ENCODE measurements at regions not wholly inside any gene's neighbourhood (a gene's known extent, or its start where the extent isn't known, plus 50 kb on each side); places are given as distances from the start of the nearest gene placed in this dataset.

DNA sequence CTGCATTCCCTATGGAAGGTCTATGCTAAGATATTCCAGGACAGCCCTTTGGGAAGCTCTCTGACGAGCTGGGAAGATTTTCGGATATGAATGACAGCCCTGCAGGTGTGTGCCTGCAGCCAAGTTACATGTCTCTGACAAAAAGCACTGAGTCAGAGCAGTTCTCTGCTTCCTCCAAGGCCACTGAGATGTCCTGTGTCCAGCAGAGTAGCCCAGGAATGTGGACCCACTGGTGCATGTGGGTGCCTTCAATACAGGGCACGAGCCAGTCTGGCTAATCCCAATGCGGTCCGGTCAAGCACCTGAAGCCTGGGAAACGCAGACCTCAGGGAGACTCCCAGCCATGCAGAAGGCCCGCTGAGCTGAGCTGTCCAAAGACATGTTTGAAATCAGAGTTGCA lies 565.7 kb downstream of the TCERG1L start:
- TF ChIP-seq, protein P1, sequence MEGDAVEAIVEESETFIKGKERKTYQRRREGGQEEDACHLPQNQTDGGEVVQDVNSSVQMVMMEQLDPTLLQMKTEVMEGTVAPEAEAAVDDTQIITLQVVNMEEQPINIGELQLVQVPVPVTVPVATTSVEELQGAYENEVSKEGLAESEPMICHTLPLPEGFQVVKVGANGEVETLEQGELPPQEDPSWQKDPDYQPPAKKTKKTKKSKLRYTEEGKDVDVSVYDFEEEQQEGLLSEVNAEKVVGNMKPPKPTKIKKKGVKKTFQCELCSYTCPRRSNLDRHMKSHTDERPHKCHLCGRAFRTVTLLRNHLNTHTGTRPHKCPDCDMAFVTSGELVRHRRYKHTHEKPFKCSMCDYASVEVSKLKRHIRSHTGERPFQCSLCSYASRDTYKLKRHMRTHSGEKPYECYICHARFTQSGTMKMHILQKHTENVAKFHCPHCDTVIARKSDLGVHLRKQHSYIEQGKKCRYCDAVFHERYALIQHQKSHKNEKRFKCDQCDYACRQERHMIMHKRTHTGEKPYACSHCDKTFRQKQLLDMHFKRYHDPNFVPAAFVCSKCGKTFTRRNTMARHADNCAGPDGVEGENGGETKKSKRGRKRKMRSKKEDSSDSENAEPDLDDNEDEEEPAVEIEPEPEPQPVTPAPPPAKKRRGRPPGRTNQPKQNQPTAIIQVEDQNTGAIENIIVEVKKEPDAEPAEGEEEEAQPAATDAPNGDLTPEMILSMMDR (IDR thresholded peaks at IDR 0.05 in 4 of 5, conservative IDR thresholded peaks at IDR 0.05 in 1 of 5), result no peak
- no peak for TF ChIP-seq POLR2A (IDR thresholded peaks at IDR 0.05)
